GM23338 (cell line): ENCODE measurements at regions not wholly inside any gene's neighbourhood (a gene's known extent, or its start where the extent isn't known, plus 50 kb on each side); places are given as distances from the start of the nearest gene placed in this dataset.

Source experiments
- ATAC-seq: fragments of 200-7000 bp; cut with Tn5 transposase; 3 replicates; pipeline ENCODE4 v1.9.1; 2020
- DNase-seq: peaks from one replicate; pipeline ENCODE4 v3.0.0-alpha.2; 2015; ENCODE audit warnings: low spot score
- H2AFZ ChIP-seq: fragments of 200-600 bp; sonication (generic); 2 replicates; pipeline ENCODE4 v1.8.0; 2016; ENCODE audit warnings: antibody characterized with exemption, mild to moderate bottlenecking, moderate library complexity
- H3F3A ChIP-seq: fragments of 200-600 bp; sonication (generic); replicated peaks from 2 replicates; pipeline ENCODE4 v1.8.0; 2017; ENCODE audit warnings: antibody characterized with exemption, mixed run types, low read depth
- H3K27ac ChIP-seq: fragments of 200-600 bp; sonication (generic); 2 replicates; pipeline ENCODE4 v1.6.1; 2016; ENCODE audit warnings: low read depth
- H3K27me3 ChIP-seq: fragments of 200-600 bp; sonication (generic); 2 replicates; pipeline ENCODE4 v1.8.0; 2016; ENCODE audit warnings: mild to moderate bottlenecking, mixed run types, moderate library complexity; ENCODE audit not compliant: insufficient read depth
- H3K36me3 ChIP-seq: fragments of 200-600 bp; sonication (generic); 2 replicates; pipeline ENCODE4 v1.8.0; 2016; ENCODE audit warnings: mild to moderate bottlenecking; ENCODE audit not compliant: insufficient read depth
- H3K4me1 ChIP-seq: fragments of 200-600 bp; sonication (generic); 2 replicates; pipeline ENCODE4 v1.8.0; 2016; ENCODE audit warnings: mild to moderate bottlenecking, moderate library complexity; ENCODE audit not compliant: insufficient read depth
- H3K4me2 ChIP-seq: fragments of 200-600 bp; sonication (generic); 2 replicates; pipeline ENCODE4 v1.7.1; 2017; ENCODE audit warnings: mixed run types
- H3K4me3 ChIP-seq: fragments of 200-600 bp; sonication (generic); 2 replicates; pipeline ENCODE4 v1.6.1; 2016; ENCODE audit warnings: mixed run types
- H3K79me2 ChIP-seq: fragments of 200-600 bp; sonication (generic); replicated peaks from 2 replicates; pipeline ENCODE4 v1.8.0; 2017; ENCODE audit warnings: mild to moderate bottlenecking; ENCODE audit not compliant: insufficient read depth
- H3K9me2 ChIP-seq: fragments of 200-600 bp; sonication (generic); 2 replicates; pipeline ENCODE4 v1.8.0; 2017; ENCODE audit not compliant: insufficient read depth
- H4K20me1 ChIP-seq: fragments of 200-600 bp; sonication (generic); replicated peaks from 2 replicates; pipeline ENCODE4 v1.8.0; 2017; ENCODE audit warnings: mild to moderate bottlenecking; ENCODE audit not compliant: insufficient read depth
- H3K27ac Mint-ChIP-seq: 2 replicates; pipeline ENCODE4 v1.8.0; 2020; ENCODE audit warnings: inconsistent platforms, mild to moderate bottlenecking, moderate library complexity, mixed read lengths
- H3K27me3 Mint-ChIP-seq: 3 replicates; pipeline ENCODE4 v1.8.0; 2022; ENCODE audit warnings: low read depth, mild to moderate bottlenecking, moderate library complexity, mixed read lengths, inconsistent platforms; ENCODE audit not compliant: insufficient read depth, poor library complexity
- H3K36me3 Mint-ChIP-seq: 3 replicates; pipeline ENCODE4 v1.8.0; 2021; ENCODE audit warnings: low read depth, mild to moderate bottlenecking, inconsistent platforms, moderate library complexity, mixed read lengths
- H3K4me1 Mint-ChIP-seq: 3 replicates; pipeline ENCODE4 v1.8.0; 2020; ENCODE audit warnings: mild to moderate bottlenecking, inconsistent platforms, mixed read lengths
- H3K4me3 Mint-ChIP-seq: 3 replicates; pipeline ENCODE4 v1.8.0; 2021; ENCODE audit warnings: moderate library complexity, mild to moderate bottlenecking, inconsistent platforms, mixed read lengths
- H3K9me3 Mint-ChIP-seq: 3 replicates; pipeline ENCODE4 v1.8.0; 2020; ENCODE audit warnings: moderate library complexity, mild to moderate bottlenecking, inconsistent platforms, mixed read lengths
- EZH2 ChIP-seq: fragments of 200-600 bp; sonication (generic); IDR thresholded peaks from one replicate; pipeline ENCODE4 v1.8.0; 2017; ENCODE audit warnings: antibody characterized with exemption, mild to moderate bottlenecking, low read depth; ENCODE audit not compliant: unreplicated experiment
- EZH2phosphoT487 ChIP-seq: fragments of 200-600 bp; sonication (generic); IDR thresholded peaks from one replicate; pipeline ENCODE4 v1.8.1; 2018; ENCODE audit warnings: antibody characterized with exemption; ENCODE audit not compliant: unreplicated experiment
- JUNB ChIP-seq: IDR thresholded peaks from one replicate; pipeline ENCODE4 v1.6.1; 2016; ENCODE audit warnings: antibody characterized with exemption; ENCODE audit not compliant: unreplicated experiment
- ZNF331 ChIP-seq: fragments of 250-450 bp; sonication (Bioruptor Pico); IDR thresholded peaks from 2 replicates; pipeline ENCODE4 v1.5.0; 2020; ENCODE audit warnings: low read depth, mild to moderate bottlenecking, moderate library complexity
- TF ChIP-seq, protein P1 (sequence below): fragments of 250-450 bp; sonication (Bioruptor Pico); IDR thresholded peaks from 2 replicates; pipeline ENCODE4 v1.5.0; 2020; ENCODE audit warnings: mild to moderate bottlenecking, moderate library complexity
- TF ChIP-seq, protein P2 (sequence below), 2 experiments: fragments of 200-600 bp in 1 of 2; sonication (generic) in 1 of 2; conservative IDR thresholded peaks; 2 replicates each; pipeline versions ENCODE4 v1.5.1 to v1.6.1; 2016 to 2017; ENCODE audit warnings: antibody characterized with exemption in 2 of 2, low read depth in 2 of 2, mild to moderate bottlenecking in 2 of 2, moderate library complexity in 1 of 2
- TF ChIP-seq, protein P3 (sequence below): IDR thresholded peaks from one replicate; pipeline ENCODE4 v1.6.1; 2018; ENCODE audit warnings: antibody characterized with exemption; ENCODE audit not compliant: unreplicated experiment

DNA sequence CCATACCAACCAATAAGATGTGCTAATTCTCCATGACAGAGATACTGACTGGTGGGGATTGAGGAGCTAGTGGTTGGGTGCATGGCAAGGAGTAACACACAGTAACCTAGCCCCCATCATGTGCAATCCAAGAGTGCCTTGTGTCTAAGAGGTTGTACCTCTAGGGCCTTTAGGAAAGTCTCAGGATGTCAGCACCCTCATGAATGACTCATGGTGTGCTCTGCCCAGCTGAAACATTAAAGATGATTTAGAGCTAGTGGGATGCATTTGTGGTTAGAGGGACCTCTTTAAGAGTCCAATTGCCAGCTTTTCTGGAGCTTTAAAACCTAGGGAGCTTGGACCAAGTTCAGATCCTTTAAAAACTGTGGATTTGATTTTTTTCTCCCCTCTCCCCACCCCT, 181.1 kb downstream of the HERPUD2 start (continued):
- TF ChIP-seq, protein P1, sequence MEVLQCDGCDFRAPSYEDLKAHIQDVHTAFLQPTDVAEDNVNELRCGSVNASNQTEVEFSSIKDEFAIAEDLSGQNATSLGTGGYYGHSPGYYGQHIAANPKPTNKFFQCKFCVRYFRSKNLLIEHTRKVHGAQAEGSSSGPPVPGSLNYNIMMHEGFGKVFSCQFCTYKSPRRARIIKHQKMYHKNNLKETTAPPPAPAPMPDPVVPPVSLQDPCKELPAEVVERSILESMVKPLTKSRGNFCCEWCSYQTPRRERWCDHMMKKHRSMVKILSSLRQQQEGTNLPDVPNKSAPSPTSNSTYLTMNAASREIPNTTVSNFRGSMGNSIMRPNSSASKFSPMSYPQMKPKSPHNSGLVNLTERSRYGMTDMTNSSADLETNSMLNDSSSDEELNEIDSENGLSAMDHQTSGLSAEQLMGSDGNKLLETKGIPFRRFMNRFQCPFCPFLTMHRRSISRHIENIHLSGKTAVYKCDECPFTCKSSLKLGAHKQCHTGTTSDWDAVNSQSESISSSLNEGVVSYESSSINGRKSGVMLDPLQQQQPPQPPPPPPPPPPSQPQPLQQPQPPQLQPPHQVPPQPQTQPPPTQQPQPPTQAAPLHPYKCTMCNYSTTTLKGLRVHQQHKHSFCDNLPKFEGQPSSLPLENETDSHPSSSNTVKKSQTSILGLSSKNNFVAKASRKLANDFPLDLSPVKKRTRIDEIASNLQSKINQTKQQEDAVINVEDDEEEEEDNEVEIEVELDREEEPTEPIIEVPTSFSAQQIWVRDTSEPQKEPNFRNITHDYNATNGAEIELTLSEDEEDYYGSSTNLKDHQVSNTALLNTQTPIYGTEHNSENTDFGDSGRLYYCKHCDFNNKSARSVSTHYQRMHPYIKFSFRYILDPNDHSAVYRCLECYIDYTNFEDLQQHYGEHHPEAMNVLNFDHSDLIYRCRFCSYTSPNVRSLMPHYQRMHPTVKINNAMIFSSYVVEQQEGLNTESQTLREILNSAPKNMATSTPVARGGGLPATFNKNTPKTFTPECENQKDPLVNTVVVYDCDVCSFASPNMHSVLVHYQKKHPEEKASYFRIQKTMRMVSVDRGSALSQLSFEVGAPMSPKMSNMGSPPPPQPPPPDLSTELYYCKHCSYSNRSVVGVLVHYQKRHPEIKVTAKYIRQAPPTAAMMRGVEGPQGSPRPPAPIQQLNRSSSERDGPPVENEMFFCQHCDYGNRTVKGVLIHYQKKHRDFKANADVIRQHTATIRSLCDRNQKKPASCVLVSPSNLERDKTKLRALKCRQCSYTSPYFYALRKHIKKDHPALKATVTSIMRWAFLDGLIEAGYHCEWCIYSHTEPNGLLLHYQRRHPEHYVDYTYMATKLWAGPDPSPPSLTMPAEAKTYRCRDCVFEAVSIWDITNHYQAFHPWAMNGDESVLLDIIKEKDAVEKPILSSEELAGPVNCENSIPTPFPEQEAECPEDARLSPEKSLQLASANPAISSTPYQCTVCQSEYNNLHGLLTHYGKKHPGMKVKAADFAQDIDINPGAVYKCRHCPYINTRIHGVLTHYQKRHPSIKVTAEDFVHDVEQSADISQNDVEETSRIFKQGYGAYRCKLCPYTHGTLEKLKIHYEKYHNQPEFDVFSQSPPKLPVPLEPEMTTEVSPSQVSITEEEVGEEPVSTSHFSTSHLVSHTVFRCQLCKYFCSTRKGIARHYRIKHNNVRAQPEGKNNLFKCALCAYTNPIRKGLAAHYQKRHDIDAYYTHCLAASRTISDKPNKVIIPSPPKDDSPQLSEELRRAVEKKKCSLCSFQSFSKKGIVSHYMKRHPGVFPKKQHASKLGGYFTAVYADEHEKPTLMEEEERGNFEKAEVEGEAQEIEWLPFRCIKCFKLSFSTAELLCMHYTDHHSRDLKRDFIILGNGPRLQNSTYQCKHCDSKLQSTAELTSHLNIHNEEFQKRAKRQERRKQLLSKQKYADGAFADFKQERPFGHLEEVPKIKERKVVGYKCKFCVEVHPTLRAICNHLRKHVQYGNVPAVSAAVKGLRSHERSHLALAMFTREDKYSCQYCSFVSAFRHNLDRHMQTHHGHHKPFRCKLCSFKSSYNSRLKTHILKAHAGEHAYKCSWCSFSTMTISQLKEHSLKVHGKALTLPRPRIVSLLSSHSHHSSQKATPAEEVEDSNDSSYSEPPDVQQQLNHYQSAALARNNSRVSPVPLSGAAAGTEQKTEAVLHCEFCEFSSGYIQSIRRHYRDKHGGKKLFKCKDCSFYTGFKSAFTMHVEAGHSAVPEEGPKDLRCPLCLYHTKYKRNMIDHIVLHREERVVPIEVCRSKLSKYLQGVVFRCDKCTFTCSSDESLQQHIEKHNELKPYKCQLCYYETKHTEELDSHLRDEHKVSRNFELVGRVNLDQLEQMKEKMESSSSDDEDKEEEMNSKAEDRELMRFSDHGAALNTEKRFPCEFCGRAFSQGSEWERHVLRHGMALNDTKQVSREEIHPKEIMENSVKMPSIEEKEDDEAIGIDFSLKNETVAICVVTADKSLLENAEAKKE, result no peak
- no peak for TF ChIP-seq EZH2phosphoT487

DNA sequence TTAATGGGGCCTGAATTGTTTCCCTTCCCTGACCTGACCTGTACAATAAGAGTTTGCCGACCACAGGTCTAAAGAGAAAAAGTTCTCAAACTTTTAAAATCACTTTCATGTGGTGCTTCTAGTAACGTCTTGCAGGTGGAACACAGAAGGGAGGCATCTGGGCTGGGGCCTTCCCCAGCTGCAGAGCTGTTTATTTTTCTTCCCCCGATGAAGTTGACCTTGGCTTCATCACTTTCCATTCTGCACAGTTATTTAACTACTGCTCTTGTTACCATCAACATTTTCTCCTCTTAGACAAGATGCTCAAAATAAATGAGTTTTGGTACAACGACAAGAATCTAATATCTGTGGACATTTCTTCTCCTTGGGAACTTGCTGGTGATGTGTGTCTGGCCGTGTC, 181.7 kb downstream of the HERPUD2 start:
- Histone ChIP-seq H3K4me2 (no peak overlapping the region), H4K20me1 (no peaks in the 10 kb centered on the region), H3K27ac (no peak overlapping the region), H3K27me3 (no peaks in the 10 kb centered on the region), H3F3A (no peaks in the 10 kb centered on the region), H3K79me2 (no peaks in the 10 kb centered on the region), H3K9me2 (no peaks in the 10 kb centered on the region; the same call in 1 of the 2 replicates), H2AFZ (no peak overlapping the region), H3K4me1 (no peaks in the 10 kb centered on the region), H3K4me3 (no peak overlapping the region), H3K36me3 (no peaks in the 10 kb centered on the region)
- Mint-ChIP-seq H3K27me3 (no peaks in the 10 kb centered on the region), H3K9me3 (no peaks in the 10 kb centered on the region), H3K4me3 (no peak overlapping the region), H3K4me1 (no peaks in the 10 kb centered on the region), H3K27ac (no peak overlapping the region), H3K36me3 (no peaks in the 10 kb centered on the region)
- DNase-seq, result no peak
- ATAC-seq, result no peak
- TF ChIP-seq JUNB, result no peak
- no peak for TF ChIP-seq EZH2phosphoT487
- TF ChIP-seq, protein P2, sequence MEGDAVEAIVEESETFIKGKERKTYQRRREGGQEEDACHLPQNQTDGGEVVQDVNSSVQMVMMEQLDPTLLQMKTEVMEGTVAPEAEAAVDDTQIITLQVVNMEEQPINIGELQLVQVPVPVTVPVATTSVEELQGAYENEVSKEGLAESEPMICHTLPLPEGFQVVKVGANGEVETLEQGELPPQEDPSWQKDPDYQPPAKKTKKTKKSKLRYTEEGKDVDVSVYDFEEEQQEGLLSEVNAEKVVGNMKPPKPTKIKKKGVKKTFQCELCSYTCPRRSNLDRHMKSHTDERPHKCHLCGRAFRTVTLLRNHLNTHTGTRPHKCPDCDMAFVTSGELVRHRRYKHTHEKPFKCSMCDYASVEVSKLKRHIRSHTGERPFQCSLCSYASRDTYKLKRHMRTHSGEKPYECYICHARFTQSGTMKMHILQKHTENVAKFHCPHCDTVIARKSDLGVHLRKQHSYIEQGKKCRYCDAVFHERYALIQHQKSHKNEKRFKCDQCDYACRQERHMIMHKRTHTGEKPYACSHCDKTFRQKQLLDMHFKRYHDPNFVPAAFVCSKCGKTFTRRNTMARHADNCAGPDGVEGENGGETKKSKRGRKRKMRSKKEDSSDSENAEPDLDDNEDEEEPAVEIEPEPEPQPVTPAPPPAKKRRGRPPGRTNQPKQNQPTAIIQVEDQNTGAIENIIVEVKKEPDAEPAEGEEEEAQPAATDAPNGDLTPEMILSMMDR (conservative IDR thresholded peaks at IDR 0.05; ENCODE audit: low read depth in 2 of 2), result no peak
- TF ChIP-seq, protein P3, sequence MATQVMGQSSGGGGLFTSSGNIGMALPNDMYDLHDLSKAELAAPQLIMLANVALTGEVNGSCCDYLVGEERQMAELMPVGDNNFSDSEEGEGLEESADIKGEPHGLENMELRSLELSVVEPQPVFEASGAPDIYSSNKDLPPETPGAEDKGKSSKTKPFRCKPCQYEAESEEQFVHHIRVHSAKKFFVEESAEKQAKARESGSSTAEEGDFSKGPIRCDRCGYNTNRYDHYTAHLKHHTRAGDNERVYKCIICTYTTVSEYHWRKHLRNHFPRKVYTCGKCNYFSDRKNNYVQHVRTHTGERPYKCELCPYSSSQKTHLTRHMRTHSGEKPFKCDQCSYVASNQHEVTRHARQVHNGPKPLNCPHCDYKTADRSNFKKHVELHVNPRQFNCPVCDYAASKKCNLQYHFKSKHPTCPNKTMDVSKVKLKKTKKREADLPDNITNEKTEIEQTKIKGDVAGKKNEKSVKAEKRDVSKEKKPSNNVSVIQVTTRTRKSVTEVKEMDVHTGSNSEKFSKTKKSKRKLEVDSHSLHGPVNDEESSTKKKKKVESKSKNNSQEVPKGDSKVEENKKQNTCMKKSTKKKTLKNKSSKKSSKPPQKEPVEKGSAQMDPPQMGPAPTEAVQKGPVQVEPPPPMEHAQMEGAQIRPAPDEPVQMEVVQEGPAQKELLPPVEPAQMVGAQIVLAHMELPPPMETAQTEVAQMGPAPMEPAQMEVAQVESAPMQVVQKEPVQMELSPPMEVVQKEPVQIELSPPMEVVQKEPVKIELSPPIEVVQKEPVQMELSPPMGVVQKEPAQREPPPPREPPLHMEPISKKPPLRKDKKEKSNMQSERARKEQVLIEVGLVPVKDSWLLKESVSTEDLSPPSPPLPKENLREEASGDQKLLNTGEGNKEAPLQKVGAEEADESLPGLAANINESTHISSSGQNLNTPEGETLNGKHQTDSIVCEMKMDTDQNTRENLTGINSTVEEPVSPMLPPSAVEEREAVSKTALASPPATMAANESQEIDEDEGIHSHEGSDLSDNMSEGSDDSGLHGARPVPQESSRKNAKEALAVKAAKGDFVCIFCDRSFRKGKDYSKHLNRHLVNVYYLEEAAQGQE, result no peak
- TF ChIP-seq EZH2, result no peak
- TF ChIP-seq ZNF331 (CRISPR knock-in tag), result no peak
